ENCODE measurements at regions not wholly inside any gene's neighbourhood (a gene's known extent, or its start where the extent isn't known, plus 50 kb on each side); places are given as distances from the start of the nearest gene placed in this dataset.
"Not testable (repeated sequence)": the region's sequence is repeated elsewhere in the genome, so short reads cannot be mapped to it uniquely, and the experiment has no call there.

- CTCF ChIA-PET: no interaction called here
- H3K4me1 Mint-ChIP-seq: no peaks in the 10 kb centered on the region
- H3K36me3 Mint-ChIP-seq (ENCODE audit: low read depth): no peaks in the 10 kb centered on the region
- H3K4me3 Mint-ChIP-seq: no peak overlapping the region
- no peak for DNase-seq
- no peak overlapping the region for H3K27ac Mint-ChIP-seq
- H3K9me3 Mint-ChIP-seq: no peaks in the 10 kb centered on the region
- no peaks in the 10 kb centered on the region for H3K27me3 Mint-ChIP-seq
- POLR2A ChIA-PET: no interaction called here
These were observed 110.0 kb upstream of the SYN3 start for GRCh38 chr22:33167998-33168790.

- Mint-ChIP-seq H3K27me3 (no peaks in the 10 kb centered on the region), H3K27ac (no peak overlapping the region), H3K9me3 (no peaks in the 10 kb centered on the region), H3K4me3 (no peak overlapping the region), H3K36me3 (ENCODE audit: low read depth) (no peaks in the 10 kb centered on the region), H3K4me1 (no peaks in the 10 kb centered on the region)
- DNase-seq: no peak
- POLR2A ChIA-PET: interaction anchor here (0.7 kb wide), 1 partner anchor 40 kb away, joined by 3 read pairs; no protein-coding TSS in a partner anchor
- CTCF ChIA-PET: no interaction called here
These were observed 108.0 kb upstream of the SYN3 start for GRCh38 chr22:33166206-33166605.

GRCh38 chr22:33163815-33164214 lies 105.6 kb upstream of the SYN3 start:
- no peaks in the 10 kb centered on the region for H3K36me3 Mint-ChIP-seq (ENCODE audit: low read depth)
- no peak overlapping the region for H3K4me3 Mint-ChIP-seq
- ChIA-PET CTCF (no interaction called here), POLR2A (no interaction called here)
- H3K4me1 Mint-ChIP-seq: no peaks in the 10 kb centered on the region
- no peak for DNase-seq
- H3K27ac Mint-ChIP-seq: no peak overlapping the region
- H3K9me3 Mint-ChIP-seq: no peaks in the 10 kb centered on the region
- H3K27me3 Mint-ChIP-seq: no peaks in the 10 kb centered on the region

GRCh38 chr22:33162196-33162595 lies 104.0 kb upstream of the SYN3 start:
- H3K27me3 Mint-ChIP-seq: no peaks in the 10 kb centered on the region
- no peak overlapping the region for H3K4me3 Mint-ChIP-seq
- ChIA-PET CTCF (no interaction called here), POLR2A (no interaction called here)
- DNase-seq: no peak
- H3K27ac Mint-ChIP-seq: no peak overlapping the region
- H3K9me3 Mint-ChIP-seq: peaks cover 3% of the 10 kb centered on the region
- no peaks in the 10 kb centered on the region for H3K4me1 Mint-ChIP-seq
- no peaks in the 10 kb centered on the region for H3K36me3 Mint-ChIP-seq (ENCODE audit: low read depth)

- no peak overlapping the region for H3K4me3 Mint-ChIP-seq
- no peak overlapping the region for H3K27ac Mint-ChIP-seq
- peaks cover 6% of the 10 kb centered on the region for H3K9me3 Mint-ChIP-seq
- CTCF ChIA-PET: no interaction called here
- no peaks in the 10 kb centered on the region for H3K27me3 Mint-ChIP-seq
- H3K4me1 Mint-ChIP-seq: no peaks in the 10 kb centered on the region
- POLR2A ChIA-PET: no interaction called here
- DNase-seq: no peak
- no peaks in the 10 kb centered on the region for H3K36me3 Mint-ChIP-seq (ENCODE audit: low read depth)
These were observed 102.3 kb upstream of the SYN3 start for GRCh38 chr22:33160525-33160924.

GRCh38 chr22:33154967-33155366 lies 96.8 kb upstream of the SYN3 start:
- DNase-seq; H3K4me1 Mint-ChIP-seq; H3K27ac Mint-ChIP-seq; POLR2A ChIA-PET; CTCF ChIA-PET; H3K4me3 Mint-ChIP-seq; H3K27me3 Mint-ChIP-seq; H3K36me3 Mint-ChIP-seq (ENCODE audit: low read depth): not testable (repeated sequence)
- peaks cover 13% of the 10 kb centered on the region for H3K9me3 Mint-ChIP-seq

- no peaks in the 10 kb centered on the region for H3K27me3 Mint-ChIP-seq
- ChIA-PET POLR2A (no interaction called here), CTCF (no interaction called here)
- no peaks in the 10 kb centered on the region for H3K4me1 Mint-ChIP-seq
- no peak overlapping the region for H3K27ac Mint-ChIP-seq
- no peak for DNase-seq
- H3K36me3 Mint-ChIP-seq (ENCODE audit: low read depth): no peaks in the 10 kb centered on the region
- H3K4me3 Mint-ChIP-seq: no peak overlapping the region
- H3K9me3 Mint-ChIP-seq: no peaks in the 10 kb centered on the region
These were observed 91.4 kb upstream of the SYN3 start for GRCh38 chr22:33149611-33150010.

GRCh38 chr22:33144721-33145120 lies 86.5 kb upstream of the SYN3 start:
- CTCF ChIA-PET: no interaction called here
- Mint-ChIP-seq H3K9me3 (no peaks in the 10 kb centered on the region), H3K36me3 (ENCODE audit: low read depth) (no peaks in the 10 kb centered on the region), H3K4me3 (no peak overlapping the region), H3K27ac (no peak overlapping the region), H3K4me1 (no peaks in the 10 kb centered on the region), H3K27me3 (no peaks in the 10 kb centered on the region)
- POLR2A ChIA-PET: no interaction called here
- DNase-seq: no peak

- no peaks in the 10 kb centered on the region for H3K36me3 Mint-ChIP-seq (ENCODE audit: low read depth)
- H3K9me3 Mint-ChIP-seq: no peaks in the 10 kb centered on the region
- POLR2A ChIA-PET: no interaction called here
- DNase-seq: no peak
- CTCF ChIA-PET: no interaction called here
- H3K4me1 Mint-ChIP-seq: no peaks in the 10 kb centered on the region
- H3K4me3 Mint-ChIP-seq: no peak overlapping the region
- no peaks in the 10 kb centered on the region for H3K27me3 Mint-ChIP-seq
- H3K27ac Mint-ChIP-seq: no peak overlapping the region
These were observed 84.3 kb upstream of the SYN3 start for GRCh38 chr22:33142282-33143055.

GRCh38 chr22:33139937-33140336 lies 81.8 kb upstream of the SYN3 start:
- ChIA-PET CTCF (no interaction called here), POLR2A (no interaction called here)
- H3K27me3 Mint-ChIP-seq: no peaks in the 10 kb centered on the region
- no peak for DNase-seq
- H3K36me3 Mint-ChIP-seq (ENCODE audit: low read depth): no peaks in the 10 kb centered on the region
- H3K27ac Mint-ChIP-seq: no peak overlapping the region
- H3K9me3 Mint-ChIP-seq: peaks cover 2% of the 10 kb centered on the region
- no peaks in the 10 kb centered on the region for H3K4me1 Mint-ChIP-seq
- no peak overlapping the region for H3K4me3 Mint-ChIP-seq

- POLR2A ChIA-PET; H3K27ac Mint-ChIP-seq; H3K4me1 Mint-ChIP-seq; H3K9me3 Mint-ChIP-seq; CTCF ChIA-PET; H3K36me3 Mint-ChIP-seq (ENCODE audit: low read depth); H3K4me3 Mint-ChIP-seq; H3K27me3 Mint-ChIP-seq; DNase-seq: not testable (repeated sequence)
These were observed 80.2 kb upstream of the SYN3 start for GRCh38 chr22:33138333-33138732.

GRCh38 chr22:33130473-33130872 lies 72.3 kb upstream of the SYN3 start:
- CTCF ChIA-PET: no interaction called here
- POLR2A ChIA-PET: no interaction called here
- DNase-seq: no peak
- Mint-ChIP-seq H3K4me3 (no peak overlapping the region), H3K36me3 (ENCODE audit: low read depth) (no peaks in the 10 kb centered on the region), H3K27ac (no peak overlapping the region), H3K27me3 (no peaks in the 10 kb centered on the region), H3K9me3 (peaks cover 18% of the 10 kb centered on the region), H3K4me1 (no peaks in the 10 kb centered on the region)

GRCh38 chr22:33129621-33130020 lies 71.4 kb upstream of the SYN3 start:
- peaks cover 18% of the 10 kb centered on the region for H3K9me3 Mint-ChIP-seq

GRCh38 chr22:33126881-33127280 lies 68.7 kb upstream of the SYN3 start:
- DNase-seq: no peak
- POLR2A ChIA-PET: no interaction called here
- Mint-ChIP-seq H3K36me3 (ENCODE audit: low read depth) (no peaks in the 10 kb centered on the region), H3K4me3 (no peak overlapping the region), H3K9me3 (peaks cover 25% of the 10 kb centered on the region), H3K27ac (no peak overlapping the region), H3K4me1 (no peaks in the 10 kb centered on the region), H3K27me3 (no peaks in the 10 kb centered on the region)
- CTCF ChIA-PET: no interaction called here

More at GRCh38 chr22:33129621-33130020, 71.4 kb upstream of the SYN3 start:
- no peaks in the 10 kb centered on the region for H3K27me3 Mint-ChIP-seq
- ChIA-PET POLR2A (no interaction called here), CTCF (no interaction called here)
- no peak overlapping the region for H3K4me3 Mint-ChIP-seq
- no peak overlapping the region for H3K27ac Mint-ChIP-seq
- H3K4me1 Mint-ChIP-seq: no peaks in the 10 kb centered on the region
- H3K36me3 Mint-ChIP-seq (ENCODE audit: low read depth): no peaks in the 10 kb centered on the region
- DNase-seq: no peak

All from activated CD4-positive, alpha-beta memory T cell treated with anti-CD3 and anti-CD28 coated beads, Interleukin-2, amount 10 ng/mL, durations not matched to agents 7 days and 5 days (primary cell).